ENCODE measurements at regions not wholly inside any gene's neighbourhood (a gene's known extent, or its start where the extent isn't known, plus 50 kb on each side); places are given as distances from the start of the nearest gene placed in this dataset.
"Not testable (repeated sequence)": the region's sequence is repeated elsewhere in the genome, so short reads cannot be mapped to it uniquely, and the experiment has no call there.

GRCh38 chr7:34445653-34446052 is 212.4 kb upstream of the NPSR1 start:
- TF ChIP-seq CTCF (IDR thresholded peaks at IDR 0.05; ENCODE audit: insufficient read depth, low read depth, low read length, missing control alignments): no peak
- no peak for DNase-seq (ENCODE audit: low read depth)
- H3K4me3 ChIP-seq (ENCODE audit: low read depth, low read length): no peak overlapping the region

- not testable (repeated sequence) for DNase-seq (ENCODE audit: low read depth); H3K4me3 ChIP-seq (ENCODE audit: low read depth, low read length)
Measured at GRCh38 chr7:34448531-34448930, 209.5 kb upstream of the NPSR1 start.

DNA sequence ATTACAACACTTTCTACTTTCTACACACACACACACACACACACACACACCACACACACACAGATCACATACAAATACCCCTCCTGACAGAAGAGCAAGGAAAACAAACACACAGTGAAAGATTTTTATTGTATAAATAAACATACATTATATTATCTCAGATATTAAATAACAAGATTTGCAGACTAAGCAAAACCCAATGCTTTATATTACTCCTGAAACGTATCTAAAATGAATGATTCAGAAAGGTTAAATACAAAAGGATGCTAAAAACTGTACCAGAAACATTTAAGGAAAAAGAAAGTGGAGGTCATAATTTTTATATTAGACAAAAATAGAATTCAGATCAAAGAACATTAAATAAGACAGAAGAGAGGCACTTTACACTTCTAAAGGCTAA is 208.3 kb upstream of the NPSR1 start:
- no peak overlapping the region for H3K4me3 ChIP-seq (ENCODE audit: low read depth, low read length)
- TF ChIP-seq CTCF (IDR thresholded peaks at IDR 0.05; ENCODE audit: insufficient read depth, low read depth, low read length, missing control alignments): no peak
- no peak for DNase-seq (ENCODE audit: low read depth)

- TF ChIP-seq CTCF (IDR thresholded peaks at IDR 0.05; ENCODE audit: insufficient read depth, low read depth, low read length, missing control alignments): no peak
- no peak overlapping the region for H3K4me3 ChIP-seq (ENCODE audit: low read depth, low read length)
- DNase-seq (ENCODE audit: low read depth): no peak
Measured at GRCh38 chr7:34451183-34451582, 206.8 kb upstream of the NPSR1 start.

GRCh38 chr7:34451923-34452322 is 206.1 kb upstream of the NPSR1 start:
- no peak for DNase-seq (ENCODE audit: low read depth)
- no peak for TF ChIP-seq CTCF (IDR thresholded peaks at IDR 0.05; ENCODE audit: insufficient read depth, low read depth, low read length, missing control alignments)
- no peak overlapping the region for H3K4me3 ChIP-seq (ENCODE audit: low read depth, low read length)

DNA sequence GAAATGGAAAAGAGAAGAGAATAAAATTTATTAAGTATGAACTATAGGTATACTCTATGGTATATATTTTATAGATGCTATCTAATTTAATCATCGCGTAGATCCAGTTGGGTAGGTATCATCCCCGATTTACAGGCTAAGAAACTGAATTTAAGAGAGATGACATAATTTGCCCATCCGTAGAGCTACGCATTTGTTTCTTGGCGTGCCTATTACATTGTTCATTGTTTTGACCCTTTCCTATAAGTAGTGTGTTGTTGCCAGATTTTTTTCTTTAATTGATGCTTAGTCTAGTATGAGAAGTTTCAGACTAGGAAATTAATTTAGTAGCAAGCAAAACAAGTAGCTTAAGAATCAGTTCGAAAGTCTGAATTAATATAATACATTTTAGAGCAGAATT is 205.7 kb upstream of the NPSR1 start:
- no peak for DNase-seq (ENCODE audit: low read depth)
- TF ChIP-seq CTCF (IDR thresholded peaks at IDR 0.05; ENCODE audit: insufficient read depth, low read depth, low read length, missing control alignments): no peak

GRCh38 chr7:34453150-34453549 is 204.9 kb upstream of the NPSR1 start:
- DNase-seq (ENCODE audit: low read depth): no peak
- H3K4me3 ChIP-seq (ENCODE audit: low read depth, low read length): no peak overlapping the region
- TF ChIP-seq CTCF (IDR thresholded peaks at IDR 0.05; ENCODE audit: insufficient read depth, low read depth, low read length, missing control alignments): no peak

More for the DNA sequence above, 205.7 kb upstream of the NPSR1 start:
- no peak overlapping the region for H3K4me3 ChIP-seq (ENCODE audit: low read depth, low read length)

DNA sequence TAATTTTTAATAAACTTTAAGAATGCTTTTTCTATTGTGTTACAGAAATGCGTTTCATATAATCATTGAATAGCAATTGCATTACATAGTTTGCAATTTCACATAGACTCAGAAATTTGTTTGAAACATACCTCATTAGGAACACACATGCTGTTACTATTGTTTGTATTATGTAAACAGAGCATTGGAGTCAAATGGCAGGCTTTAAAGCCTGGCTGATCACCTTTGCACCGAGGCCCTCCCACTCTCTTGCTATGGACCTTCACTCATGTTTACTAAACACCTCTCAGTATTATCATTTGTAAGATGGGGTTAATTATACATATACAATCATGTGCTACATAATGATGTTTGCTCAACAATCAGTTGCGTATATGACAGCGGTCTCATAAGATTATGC is 203.6 kb upstream of the NPSR1 start:
- no peak for DNase-seq (ENCODE audit: low read depth)
- no peak for TF ChIP-seq CTCF (IDR thresholded peaks at IDR 0.05; ENCODE audit: insufficient read depth, low read depth, low read length, missing control alignments)

More for the DNA sequence above, 203.6 kb upstream of the NPSR1 start:
- H3K4me3 ChIP-seq (ENCODE audit: low read depth, low read length): no peak overlapping the region

All from GM12865 (cell line).